ENCODE measurements at regions not wholly inside any gene's neighbourhood (a gene's known extent, or its start where the extent isn't known, plus 50 kb on each side); places are given as distances from the start of the nearest gene placed in this dataset.
A peak's percentile ranks its signal among the peaks of the same experiment; 100 is the strongest.

DNA sequence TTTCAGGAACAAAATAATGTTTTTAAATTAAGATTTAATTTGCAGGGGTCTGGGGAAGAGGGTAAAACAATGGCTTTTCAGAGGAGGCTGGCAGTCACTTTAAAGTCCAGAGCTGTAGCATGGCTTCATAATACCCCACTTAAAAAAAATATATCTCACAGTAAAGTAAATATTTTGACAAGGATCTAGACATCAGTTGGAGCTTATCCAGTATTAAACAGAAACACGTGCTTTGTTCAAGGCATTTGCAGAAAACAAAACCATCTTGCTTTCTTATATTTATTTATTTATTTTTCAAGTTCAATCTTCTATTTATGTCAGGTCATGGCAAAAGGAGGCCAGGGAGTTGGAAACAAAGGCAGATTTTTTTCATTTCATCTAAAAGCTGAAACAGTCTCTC is 53.3 kb upstream of the PRL start:
- Mint-ChIP-seq H3K4me1 (peaks cover 5% of the 10 kb centered on the region), H3K9me3 (no peaks in the 10 kb centered on the region), H3K4me3 (no peak overlapping the region), H3K27ac (peak overlapping the region; percentile 31; the same call in 1 of the 2 replicates), H3K36me3 (ENCODE audit: low read depth) (no peaks in the 10 kb centered on the region), H3K27me3 (ENCODE audit: insufficient read depth, low read depth, poor library complexity) (no peaks in the 10 kb centered on the region)
- no peaks in the 10 kb centered on the region for H3K36me3 ChIP-seq (ENCODE audit: insufficient read depth)
- H3K4me1 ChIP-seq (ENCODE audit: insufficient read depth), result no peaks in the 10 kb centered on the region
- no peak for ATAC-seq
- H3K4me3 ChIP-seq, result no peak overlapping the region
- no peak overlapping the region for H3K4me2 ChIP-seq
- H3K79me2 ChIP-seq (replicated peaks; ENCODE audit: insufficient read depth), result no peaks in the 10 kb centered on the region
- H2AFZ ChIP-seq, result peak overlapping the region; percentile 77; the same call in 1 of the 2 replicates
- no peaks in the 10 kb centered on the region for H3K27me3 ChIP-seq (ENCODE audit: insufficient read depth)
- H3K27ac ChIP-seq (ENCODE audit: low read depth), result no peak overlapping the region
- H3K9me2 ChIP-seq (ENCODE audit: insufficient read depth), result peaks cover 11% of the 10 kb centered on the region; the same call in 1 of the 2 replicates
- DNase-seq (ENCODE audit: low spot score), result no peak
- TF ChIP-seq, protein P1, sequence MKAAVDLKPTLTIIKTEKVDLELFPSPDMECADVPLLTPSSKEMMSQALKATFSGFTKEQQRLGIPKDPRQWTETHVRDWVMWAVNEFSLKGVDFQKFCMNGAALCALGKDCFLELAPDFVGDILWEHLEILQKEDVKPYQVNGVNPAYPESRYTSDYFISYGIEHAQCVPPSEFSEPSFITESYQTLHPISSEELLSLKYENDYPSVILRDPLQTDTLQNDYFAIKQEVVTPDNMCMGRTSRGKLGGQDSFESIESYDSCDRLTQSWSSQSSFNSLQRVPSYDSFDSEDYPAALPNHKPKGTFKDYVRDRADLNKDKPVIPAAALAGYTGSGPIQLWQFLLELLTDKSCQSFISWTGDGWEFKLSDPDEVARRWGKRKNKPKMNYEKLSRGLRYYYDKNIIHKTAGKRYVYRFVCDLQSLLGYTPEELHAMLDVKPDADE (IDR thresholded peaks at IDR 0.05), result no peak
- TF ChIP-seq, protein P2, sequence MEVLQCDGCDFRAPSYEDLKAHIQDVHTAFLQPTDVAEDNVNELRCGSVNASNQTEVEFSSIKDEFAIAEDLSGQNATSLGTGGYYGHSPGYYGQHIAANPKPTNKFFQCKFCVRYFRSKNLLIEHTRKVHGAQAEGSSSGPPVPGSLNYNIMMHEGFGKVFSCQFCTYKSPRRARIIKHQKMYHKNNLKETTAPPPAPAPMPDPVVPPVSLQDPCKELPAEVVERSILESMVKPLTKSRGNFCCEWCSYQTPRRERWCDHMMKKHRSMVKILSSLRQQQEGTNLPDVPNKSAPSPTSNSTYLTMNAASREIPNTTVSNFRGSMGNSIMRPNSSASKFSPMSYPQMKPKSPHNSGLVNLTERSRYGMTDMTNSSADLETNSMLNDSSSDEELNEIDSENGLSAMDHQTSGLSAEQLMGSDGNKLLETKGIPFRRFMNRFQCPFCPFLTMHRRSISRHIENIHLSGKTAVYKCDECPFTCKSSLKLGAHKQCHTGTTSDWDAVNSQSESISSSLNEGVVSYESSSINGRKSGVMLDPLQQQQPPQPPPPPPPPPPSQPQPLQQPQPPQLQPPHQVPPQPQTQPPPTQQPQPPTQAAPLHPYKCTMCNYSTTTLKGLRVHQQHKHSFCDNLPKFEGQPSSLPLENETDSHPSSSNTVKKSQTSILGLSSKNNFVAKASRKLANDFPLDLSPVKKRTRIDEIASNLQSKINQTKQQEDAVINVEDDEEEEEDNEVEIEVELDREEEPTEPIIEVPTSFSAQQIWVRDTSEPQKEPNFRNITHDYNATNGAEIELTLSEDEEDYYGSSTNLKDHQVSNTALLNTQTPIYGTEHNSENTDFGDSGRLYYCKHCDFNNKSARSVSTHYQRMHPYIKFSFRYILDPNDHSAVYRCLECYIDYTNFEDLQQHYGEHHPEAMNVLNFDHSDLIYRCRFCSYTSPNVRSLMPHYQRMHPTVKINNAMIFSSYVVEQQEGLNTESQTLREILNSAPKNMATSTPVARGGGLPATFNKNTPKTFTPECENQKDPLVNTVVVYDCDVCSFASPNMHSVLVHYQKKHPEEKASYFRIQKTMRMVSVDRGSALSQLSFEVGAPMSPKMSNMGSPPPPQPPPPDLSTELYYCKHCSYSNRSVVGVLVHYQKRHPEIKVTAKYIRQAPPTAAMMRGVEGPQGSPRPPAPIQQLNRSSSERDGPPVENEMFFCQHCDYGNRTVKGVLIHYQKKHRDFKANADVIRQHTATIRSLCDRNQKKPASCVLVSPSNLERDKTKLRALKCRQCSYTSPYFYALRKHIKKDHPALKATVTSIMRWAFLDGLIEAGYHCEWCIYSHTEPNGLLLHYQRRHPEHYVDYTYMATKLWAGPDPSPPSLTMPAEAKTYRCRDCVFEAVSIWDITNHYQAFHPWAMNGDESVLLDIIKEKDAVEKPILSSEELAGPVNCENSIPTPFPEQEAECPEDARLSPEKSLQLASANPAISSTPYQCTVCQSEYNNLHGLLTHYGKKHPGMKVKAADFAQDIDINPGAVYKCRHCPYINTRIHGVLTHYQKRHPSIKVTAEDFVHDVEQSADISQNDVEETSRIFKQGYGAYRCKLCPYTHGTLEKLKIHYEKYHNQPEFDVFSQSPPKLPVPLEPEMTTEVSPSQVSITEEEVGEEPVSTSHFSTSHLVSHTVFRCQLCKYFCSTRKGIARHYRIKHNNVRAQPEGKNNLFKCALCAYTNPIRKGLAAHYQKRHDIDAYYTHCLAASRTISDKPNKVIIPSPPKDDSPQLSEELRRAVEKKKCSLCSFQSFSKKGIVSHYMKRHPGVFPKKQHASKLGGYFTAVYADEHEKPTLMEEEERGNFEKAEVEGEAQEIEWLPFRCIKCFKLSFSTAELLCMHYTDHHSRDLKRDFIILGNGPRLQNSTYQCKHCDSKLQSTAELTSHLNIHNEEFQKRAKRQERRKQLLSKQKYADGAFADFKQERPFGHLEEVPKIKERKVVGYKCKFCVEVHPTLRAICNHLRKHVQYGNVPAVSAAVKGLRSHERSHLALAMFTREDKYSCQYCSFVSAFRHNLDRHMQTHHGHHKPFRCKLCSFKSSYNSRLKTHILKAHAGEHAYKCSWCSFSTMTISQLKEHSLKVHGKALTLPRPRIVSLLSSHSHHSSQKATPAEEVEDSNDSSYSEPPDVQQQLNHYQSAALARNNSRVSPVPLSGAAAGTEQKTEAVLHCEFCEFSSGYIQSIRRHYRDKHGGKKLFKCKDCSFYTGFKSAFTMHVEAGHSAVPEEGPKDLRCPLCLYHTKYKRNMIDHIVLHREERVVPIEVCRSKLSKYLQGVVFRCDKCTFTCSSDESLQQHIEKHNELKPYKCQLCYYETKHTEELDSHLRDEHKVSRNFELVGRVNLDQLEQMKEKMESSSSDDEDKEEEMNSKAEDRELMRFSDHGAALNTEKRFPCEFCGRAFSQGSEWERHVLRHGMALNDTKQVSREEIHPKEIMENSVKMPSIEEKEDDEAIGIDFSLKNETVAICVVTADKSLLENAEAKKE (CRISPR knock-in tag; IDR thresholded peaks at IDR 0.05), result no peak
- no peak for TF ChIP-seq EZH2 (IDR thresholded peaks at IDR 0.05; ENCODE audit: low read depth, unreplicated experiment)
- TF ChIP-seq ZNF114 (CRISPR knock-in tag; IDR thresholded peaks at IDR 0.05), result no peak
- TF ChIP-seq STAT1 (IDR thresholded peaks at IDR 0.05; ENCODE audit: unreplicated experiment), result no peak
- no peaks in the 10 kb centered on the region for H3F3A ChIP-seq (replicated peaks; ENCODE audit: low read depth)
- no peaks in the 10 kb centered on the region for H4K20me1 ChIP-seq (replicated peaks; ENCODE audit: insufficient read depth)

DNA sequence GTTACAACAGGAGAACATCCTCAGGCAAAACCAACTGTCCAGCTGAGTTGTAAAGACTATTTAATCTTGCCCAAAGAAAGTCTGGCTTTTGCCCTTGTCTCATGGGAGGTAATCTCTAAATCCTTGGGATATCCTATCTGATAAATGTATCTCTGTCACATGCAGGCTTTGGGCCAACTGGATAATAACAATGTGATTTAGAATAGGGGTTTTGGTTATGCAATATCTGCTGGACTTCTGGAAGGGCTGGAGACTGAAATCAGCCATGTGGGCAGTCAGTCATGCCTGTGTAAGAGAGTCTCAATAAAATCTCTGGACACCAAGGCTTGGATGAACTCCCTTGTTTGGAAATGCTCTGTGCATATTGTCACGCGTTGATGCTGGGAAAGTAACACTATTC is 56.3 kb upstream of the PRL start:
- DNase-seq (ENCODE audit: low spot score) (no peak), ATAC-seq (no peak)
- no peaks in the 10 kb centered on the region for H4K20me1 ChIP-seq (replicated peaks; ENCODE audit: insufficient read depth)
- H3K27me3 ChIP-seq (ENCODE audit: insufficient read depth), result no peaks in the 10 kb centered on the region
- no peaks in the 10 kb centered on the region for H3K36me3 Mint-ChIP-seq (ENCODE audit: low read depth)
- H3K27me3 Mint-ChIP-seq (ENCODE audit: insufficient read depth, low read depth, poor library complexity), result no peaks in the 10 kb centered on the region
- no peak overlapping the region for H3K4me2 ChIP-seq
- no peak overlapping the region for H2AFZ ChIP-seq
- peaks cover 5% of the 10 kb centered on the region; the same call in 2 of the 3 replicates for H3K4me1 Mint-ChIP-seq
- no peak overlapping the region for H3K4me3 ChIP-seq
- no peaks in the 10 kb centered on the region for H3F3A ChIP-seq (replicated peaks; ENCODE audit: low read depth)
- H3K9me2 ChIP-seq (ENCODE audit: insufficient read depth), result peaks cover 11% of the 10 kb centered on the region; the same call in 1 of the 2 replicates
- H3K4me1 ChIP-seq (ENCODE audit: insufficient read depth), result no peaks in the 10 kb centered on the region
- no peaks in the 10 kb centered on the region for H3K36me3 ChIP-seq (ENCODE audit: insufficient read depth)
- H3K4me3 Mint-ChIP-seq, result no peak overlapping the region
- H3K27ac ChIP-seq (ENCODE audit: low read depth), result no peak overlapping the region
- no peak overlapping the region for H3K27ac Mint-ChIP-seq
- H3K9me3 Mint-ChIP-seq, result peaks cover 9% of the 10 kb centered on the region; the same call in 1 of the 3 replicates
- H3K79me2 ChIP-seq (replicated peaks; ENCODE audit: insufficient read depth), result no peaks in the 10 kb centered on the region
- no peak for TF ChIP-seq CTCF (conservative IDR thresholded peaks at IDR 0.05; ENCODE audit: low read depth in 2 of 2)
- no peak for TF ChIP-seq EZH2 (IDR thresholded peaks at IDR 0.05; ENCODE audit: low read depth, unreplicated experiment)
- no peak for TF ChIP-seq ZNF114 (CRISPR knock-in tag; IDR thresholded peaks at IDR 0.05)

All from GM23338 (cell line).